HepG2 (cell line): ENCODE measurements at regions not wholly inside any gene's neighbourhood (a gene's known extent, or its start where the extent isn't known, plus 50 kb on each side); places are given as distances from the start of the nearest gene placed in this dataset.

Experiments used
- ATAC-seq: fragments of 200-7000 bp; cut with Tn5 transposase; 3 replicates; pipeline ENCODE4 v1.9.1; 2020; ENCODE audit warnings: mild to moderate bottlenecking, moderate library complexity
- BruUV-seq: library from RNA; stranded (reverse); fragments of 400-500 nt; replicated peaks from 2 replicates; lab custom pipeline; 2021; lab: Mats Ljungman, UMichigan
- CTCF ChIA-PET: fragments of 300-600 bp; formaldehyde crosslinking; extraction: SDS; loops from one replicate; lab custom pipeline; 2021; ENCODE audit warnings: low total read pairs, inconsistent platforms, low intra/inter-chr PET ratio; lab: Yijun Ruan, JAX
- POLR2A ChIA-PET: fragments of 350-600 bp; sonication (Branson Sonifier 250); formaldehyde crosslinking; loops from one replicate; lab custom pipeline; 2020; ENCODE audit warnings: antibody characterized with exemption, inconsistent platforms; lab: Yijun Ruan, JAX
- DNase-seq: peaks from one replicate; pipeline ENCODE4 v3.0.0-alpha.2; 2015; ENCODE audit warnings: low spot score
- FAIRE-seq: peaks from 3 replicates; lab custom pipeline; 2011; peaks lifted over from hg19 to GRCh38; lab: Jason Lieb, UNC
- H2AFZ ChIP-seq: one replicate; pipeline ENCODE4 v1.6.1; 2011; ENCODE audit warnings: low read length, inconsistent platforms
- H3K27ac ChIP-seq: fragments of 300-600 bp; 3 replicates; pipeline ENCODE4 v1.8.0; 2011; ENCODE audit warnings: mixed run types, mild to moderate bottlenecking, mixed read lengths, low read length, inconsistent platforms; ENCODE audit not compliant: insufficient read depth; ENCODE audit errors: extremely low read length
- H3K27me3 ChIP-seq, 2 experiments: fragments of 200-600 bp in 1 of 2; 2 replicates in 1 of 2; 3 replicates in 1 of 2; pipeline versions ENCODE4 v1.6.0 to v1.8.0; 2011; ENCODE audit warnings: low read length in 2 of 2, mild to moderate bottlenecking in 2 of 2, moderate library complexity in 2 of 2, inconsistent platforms in 1 of 2; ENCODE audit not compliant: insufficient read depth in 2 of 2, control insufficient read depth in 1 of 2
- H3K36me3 ChIP-seq, 2 experiments: fragments of 200-600 bp in 1 of 2; replicated peaks in 1 of 2; 2 replicates in 1 of 2; 3 replicates in 1 of 2; pipeline versions ENCODE4 v1.5.1 to v1.8.0; 2011; ENCODE audit warnings: low read length in 2 of 2, inconsistent platforms in 1 of 2; ENCODE audit not compliant: insufficient read depth in 2 of 2, control insufficient read depth in 1 of 2
- H3K4me1 ChIP-seq: 2 replicates; pipeline ENCODE4 v1.5.1; 2012; ENCODE audit warnings: low read length, inconsistent platforms; ENCODE audit not compliant: insufficient read depth
- H3K4me2 ChIP-seq: 2 replicates; pipeline ENCODE4 v1.6.0; 2011; ENCODE audit warnings: low read depth, low read length, inconsistent platforms
- H3K4me3 ChIP-seq, 3 experiments: fragments of 200-600 bp in 1 of 3; sonication (generic), shearing (Covaris generic) in 1 of 3; replicated peaks in 1 of 3; 2 replicates each; pipeline ENCODE4 v1.5.1; 2011 to 2016; ENCODE audit warnings: low read length in 3 of 3, inconsistent platforms in 2 of 3, low read depth in 2 of 3, mild to moderate bottlenecking in 2 of 3, control low read depth in 1 of 3, mixed read lengths in 1 of 3; ENCODE audit not compliant: insufficient read depth in 1 of 3
- H3K79me2 ChIP-seq: one replicate; pipeline ENCODE4 v1.6.1; 2011; ENCODE audit warnings: low read length, inconsistent platforms; ENCODE audit not compliant: insufficient read depth
- H3K9ac ChIP-seq: 2 replicates; pipeline ENCODE4 v1.6.0; 2011; ENCODE audit warnings: mild to moderate bottlenecking, low read depth, low read length, inconsistent platforms; ENCODE audit not compliant: insufficient read depth
- H3K9me3 ChIP-seq: 2 replicates; pipeline ENCODE4 v1.5.1; 2012; ENCODE audit warnings: mild to moderate bottlenecking, low read length
- H4K20me1 ChIP-seq: 2 replicates; pipeline ENCODE4 v1.6.0; 2011; ENCODE audit warnings: inconsistent platforms, mild to moderate bottlenecking, low read length, moderate library complexity; ENCODE audit not compliant: insufficient read depth
- FIP1L1 ChIP-seq: fragments of 200-400 bp; formaldehyde crosslinking; IDR thresholded peaks from 2 replicates; pipeline ENCODE4 v1.6.1; 2018; ENCODE audit warnings: low read depth, mild to moderate bottlenecking, low read length, moderate library complexity, borderline replicate concordance; ENCODE audit not compliant: insufficient read depth
- FOSL2 ChIP-seq: sonication (generic); formaldehyde crosslinking; IDR thresholded peaks from 2 replicates; pipeline ENCODE4 v1.4.0; 2020; ENCODE audit warnings: missing genetic modification reagents
- FOXA3 ChIP-seq: IDR thresholded peaks from 2 replicates; pipeline ENCODE4 v1.6.1; 2016; ENCODE audit warnings: missing genetic modification reagents, missing compliant biosample characterization
- MIER2 ChIP-seq: IDR thresholded peaks from 2 replicates; pipeline ENCODE4 v1.6.1; 2016; ENCODE audit warnings: missing biosample characterization, missing genetic modification reagents
- MIER3 ChIP-seq: IDR thresholded peaks from 2 replicates; pipeline ENCODE4 v1.6.1; 2016; ENCODE audit warnings: missing compliant biosample characterization, borderline replicate concordance
- RFXAP ChIP-seq: sonication (generic); formaldehyde crosslinking; IDR thresholded peaks from 2 replicates; pipeline ENCODE4 v1.4.0; 2020; ENCODE audit warnings: missing genetic modification reagents, borderline replicate concordance
- SP1 ChIP-seq, 2 experiments: fragments of 450-650 bp in 1 of 2; sonication (generic) in 1 of 2; formaldehyde crosslinking in 1 of 2; IDR thresholded peaks; 2 replicates each; pipeline versions ENCODE4 v1.4.0 to v1.6.1; 2016 to 2020; ENCODE audit warnings: missing genetic modification reagents in 1 of 2
- TRIM22 ChIP-seq: fragments of 450-650 bp; IDR thresholded peaks from 2 replicates; pipeline ENCODE4 v1.6.1; 2017
- ZBTB2 ChIP-seq: sonication (generic); formaldehyde crosslinking; IDR thresholded peaks from 2 replicates; pipeline ENCODE4 v1.8.0; 2022; ENCODE audit warnings: low read depth, missing genetic modification reagents
- ZBTB7B ChIP-seq: sonication (generic); formaldehyde crosslinking; IDR thresholded peaks from 2 replicates; pipeline ENCODE4 v1.4.0; 2020; ENCODE audit warnings: missing genetic modification reagents
- ZNF101 ChIP-seq: sonication (generic); formaldehyde crosslinking; IDR thresholded peaks from 2 replicates; pipeline ENCODE4 v1.4.0; 2020; ENCODE audit warnings: mild to moderate bottlenecking, low read depth, missing genetic modification reagents, borderline replicate concordance
- ZNF260 ChIP-seq: sonication (generic); formaldehyde crosslinking; IDR thresholded peaks from 2 replicates; pipeline ENCODE4 v1.4.0; 2020; ENCODE audit warnings: missing genetic modification reagents, low read depth, mild to moderate bottlenecking, borderline replicate concordance
- ZNF547 ChIP-seq: sonication (generic); formaldehyde crosslinking; IDR thresholded peaks from 2 replicates; pipeline ENCODE4 v1.5.1; 2020; ENCODE audit warnings: mild to moderate bottlenecking, missing genetic modification reagents
- ZNF567 ChIP-seq: sonication (generic); formaldehyde crosslinking; IDR thresholded peaks from 2 replicates; pipeline ENCODE4 v1.8.1; 2023; ENCODE audit warnings: mild to moderate bottlenecking, missing genetic modification reagents, borderline replicate concordance
- WGBS: methylation state at CpG from one replicate; pipeline ENCODE4 v1.1.6; 2017; ENCODE audit warnings: low lambda C conversion rate; 5-methylcytosine and 5-hydroxymethylcytosine counted together
- in situ Hi-C: cut with HindIII; loops from 2 replicates; pipeline ENCODE4 v1.10.0; 2017; ENCODE audit warnings: low pct_unique_long_range_greater_than_20kb; ENCODE audit not compliant: extremely low pct_ligation_motif_present
- intact Hi-C: fragments of 100-400 bp; cut with micrococcal nuclease; formaldehyde crosslinking; loops from one replicate; pipeline ENCODE4 v1.10.0; 2022; ENCODE audit not compliant: unreplicated experiment

- H4K20me1 ChIP-seq = no peaks in the 10 kb centered on the region
- TF ChIP-seq SP1 (IDR thresholded peaks at IDR 0.05) (no peak), SP1 (CRISPR knock-in tag; IDR thresholded peaks at IDR 0.05) (no peak), MIER3 (CRISPR knock-in tag) (no peak), ZNF547 (CRISPR knock-in tag) (no peak), MIER2 (CRISPR knock-in tag) (no peak), ZBTB7B (CRISPR knock-in tag) (no peak), TRIM22 (no peak)
- H3K4me3 ChIP-seq = no peak overlapping the region
- POLR2A ChIA-PET = no interaction called here
- H3K27ac ChIP-seq = no peak overlapping the region
- BruUV-seq = no TSS peak
- intact Hi-C loops (no loop called here), in situ Hi-C loops (no loop called here)
- DNase-seq (no peak), ATAC-seq (no peak), FAIRE-seq (no peak)
- H3K36me3 ChIP-seq = no peaks in the 10 kb centered on the region
- CTCF ChIA-PET = no interaction called here
- no peaks in the 10 kb centered on the region for H3K9me3 ChIP-seq
- H3K79me2 ChIP-seq = no peaks in the 10 kb centered on the region
- WGBS = 30% methylated on average over 4 of the region's 4 CpGs
- no peak overlapping the region for H3K4me2 ChIP-seq
- H3K27me3 ChIP-seq = no peaks in the 10 kb centered on the region; a peak in 1 of 5 replicates
- no peaks in the 10 kb centered on the region for H3K4me1 ChIP-seq
- no peak overlapping the region for H2AFZ ChIP-seq
- no peak overlapping the region for H3K9ac ChIP-seq
Measured at GRCh38 chr5:87081511-87082372, 185.9 kb upstream of the RASA1 start.

GRCh38 chr5:87094347-87094746 lies 173.3 kb upstream of the RASA1 start:
- Histone ChIP-seq H3K4me3 (no peak overlapping the region), H3K27me3 (no peaks in the 10 kb centered on the region), H3K79me2 (no peaks in the 10 kb centered on the region), H4K20me1 (no peaks in the 10 kb centered on the region), H3K9ac (no peak overlapping the region), H3K9me3 (no peaks in the 10 kb centered on the region), H3K4me1 (no peaks in the 10 kb centered on the region), H3K4me2 (no peak overlapping the region), H2AFZ (no peak overlapping the region), H3K27ac (no peak overlapping the region), H3K36me3 (no peaks in the 10 kb centered on the region)
- ChIA-PET POLR2A (no interaction called here), CTCF (no interaction called here)
- no peak for FAIRE-seq
- WGBS = 23% methylated on average over 2 of the region's 2 CpGs
- intact Hi-C loops = no loop called here
- DNase-seq = no peak
- ATAC-seq = no peak
- no TSS peak for BruUV-seq
- in situ Hi-C loops = no loop called here
- no peak for TF ChIP-seq FIP1L1
- no peak for TF ChIP-seq ZNF260 (CRISPR knock-in tag)
- TF ChIP-seq FOSL2 (CRISPR knock-in tag) = no peak
- TF ChIP-seq ZBTB2 (CRISPR knock-in tag) = no peak
- no peak for TF ChIP-seq RFXAP (CRISPR knock-in tag)
- TF ChIP-seq FOXA3 = no peak
- no peak for TF ChIP-seq ZNF567
- no peak for TF ChIP-seq ZNF101
